ENCODE measurements at regions not wholly inside any gene's neighbourhood (a gene's known extent, or its start where the extent isn't known, plus 50 kb on each side); places are given as distances from the start of the nearest gene placed in this dataset.
"Not testable (repeated sequence)": the region's sequence is repeated elsewhere in the genome, so short reads cannot be mapped to it uniquely, and the experiment has no call there.

DNA sequence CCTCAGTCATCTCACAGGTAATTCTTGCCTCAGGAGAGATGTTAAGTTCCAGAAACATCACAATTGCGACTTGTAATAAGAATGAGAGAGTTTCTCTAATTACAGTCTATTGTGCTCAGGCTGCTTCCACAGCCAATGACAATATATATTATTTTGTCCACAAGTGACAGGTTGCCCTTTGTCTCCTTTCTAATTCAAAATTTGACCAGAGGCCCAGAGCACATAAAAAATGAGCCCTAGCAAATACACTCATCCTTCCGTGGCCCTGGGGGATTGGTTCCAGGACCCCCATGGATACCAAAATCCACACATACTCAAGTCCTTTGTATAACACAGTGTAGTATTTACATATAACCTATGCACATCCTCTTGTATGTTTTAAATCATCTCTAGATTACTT lies 88.1 kb upstream of the TMEM170B start:
- no peak for TF ChIP-seq EZH2 (IDR thresholded peaks at IDR 0.05; ENCODE audit: borderline replicate concordance, low read length)
- no peaks in the 10 kb centered on the region for H3K9me3 ChIP-seq (ENCODE audit: low read length)
- no peak overlapping the region for H3K9ac ChIP-seq (ENCODE audit: low read length)

DNA sequence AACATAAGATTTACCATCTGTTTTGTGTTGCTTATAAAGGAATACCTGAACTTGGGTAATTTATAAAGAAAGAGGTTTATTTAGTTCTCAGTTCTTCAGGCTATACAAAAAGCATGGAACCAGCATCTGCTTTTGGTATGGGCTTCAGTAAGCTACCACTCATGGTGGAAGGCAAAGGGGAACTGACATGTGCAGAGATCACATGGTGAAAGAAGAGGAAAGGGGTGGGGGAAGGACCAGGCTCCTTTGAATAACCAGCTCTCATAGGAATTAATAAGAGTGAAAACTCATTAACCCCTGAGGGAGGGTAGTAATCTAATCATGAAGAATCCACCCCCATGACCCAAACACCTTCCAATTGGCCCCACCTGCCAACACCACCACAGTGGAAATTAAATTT lies 89.5 kb upstream of the TMEM170B start:
- H3K27me3 ChIP-seq (ENCODE audit: insufficient read depth, low read length) = no peaks in the 10 kb centered on the region
- peaks cover 4% of the 10 kb centered on the region for H3K4me1 ChIP-seq (ENCODE audit: insufficient read depth, low read length, severe bottlenecking)
- H3K9ac ChIP-seq (ENCODE audit: low read length) = no peak overlapping the region
- no peak overlapping the region for H3K4me2 ChIP-seq (ENCODE audit: low read length)
- TF ChIP-seq, protein P1, sequence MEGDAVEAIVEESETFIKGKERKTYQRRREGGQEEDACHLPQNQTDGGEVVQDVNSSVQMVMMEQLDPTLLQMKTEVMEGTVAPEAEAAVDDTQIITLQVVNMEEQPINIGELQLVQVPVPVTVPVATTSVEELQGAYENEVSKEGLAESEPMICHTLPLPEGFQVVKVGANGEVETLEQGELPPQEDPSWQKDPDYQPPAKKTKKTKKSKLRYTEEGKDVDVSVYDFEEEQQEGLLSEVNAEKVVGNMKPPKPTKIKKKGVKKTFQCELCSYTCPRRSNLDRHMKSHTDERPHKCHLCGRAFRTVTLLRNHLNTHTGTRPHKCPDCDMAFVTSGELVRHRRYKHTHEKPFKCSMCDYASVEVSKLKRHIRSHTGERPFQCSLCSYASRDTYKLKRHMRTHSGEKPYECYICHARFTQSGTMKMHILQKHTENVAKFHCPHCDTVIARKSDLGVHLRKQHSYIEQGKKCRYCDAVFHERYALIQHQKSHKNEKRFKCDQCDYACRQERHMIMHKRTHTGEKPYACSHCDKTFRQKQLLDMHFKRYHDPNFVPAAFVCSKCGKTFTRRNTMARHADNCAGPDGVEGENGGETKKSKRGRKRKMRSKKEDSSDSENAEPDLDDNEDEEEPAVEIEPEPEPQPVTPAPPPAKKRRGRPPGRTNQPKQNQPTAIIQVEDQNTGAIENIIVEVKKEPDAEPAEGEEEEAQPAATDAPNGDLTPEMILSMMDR (IDR thresholded peaks at IDR 0.05; ENCODE audit: low read length) = no peak
- no peak for TF ChIP-seq EZH2 (IDR thresholded peaks at IDR 0.05; ENCODE audit: borderline replicate concordance, low read length)
- H3K27ac ChIP-seq (ENCODE audit: low read depth, low read length, poor library complexity, severe bottlenecking) = no peak overlapping the region
- H3K79me2 ChIP-seq (ENCODE audit: insufficient read depth, low read length) = no peaks in the 10 kb centered on the region
- H3K9me2 ChIP-seq (ENCODE audit: low read depth, low read length) = no peaks in the 10 kb centered on the region
- H4K20me1 ChIP-seq (ENCODE audit: insufficient read depth, low read length) = no peaks in the 10 kb centered on the region
- H3K9me3 ChIP-seq (ENCODE audit: low read length) = no peaks in the 10 kb centered on the region
- no peak overlapping the region for H2AFZ ChIP-seq (ENCODE audit: low read length)
- no peaks in the 10 kb centered on the region for H3F3A ChIP-seq (ENCODE audit: insufficient read depth, low read length)
- no peaks in the 10 kb centered on the region for H3K36me3 ChIP-seq (ENCODE audit: insufficient read depth, low read length)
- H3K4me3 ChIP-seq (ENCODE audit: low read depth, low read length, poor library complexity, severe bottlenecking) = no peak overlapping the region

More for the DNA sequence above, 88.1 kb upstream of the TMEM170B start:
- Histone ChIP-seq H3K9me2 (ENCODE audit: low read depth, low read length) (no peaks in the 10 kb centered on the region), H3F3A (ENCODE audit: insufficient read depth, low read length) (no peaks in the 10 kb centered on the region), H2AFZ (ENCODE audit: low read length) (no peak overlapping the region), H3K36me3 (ENCODE audit: insufficient read depth, low read length) (no peaks in the 10 kb centered on the region), H3K4me3 (ENCODE audit: low read depth, low read length, poor library complexity, severe bottlenecking) (no peak overlapping the region), H3K27ac (ENCODE audit: low read depth, low read length, poor library complexity, severe bottlenecking) (no peak overlapping the region), H3K79me2 (ENCODE audit: insufficient read depth, low read length) (no peaks in the 10 kb centered on the region), H3K27me3 (ENCODE audit: insufficient read depth, low read length) (no peaks in the 10 kb centered on the region), H3K4me1 (ENCODE audit: insufficient read depth, low read length, severe bottlenecking) (peaks cover 4% of the 10 kb centered on the region), H3K4me2 (ENCODE audit: low read length) (no peak overlapping the region), H4K20me1 (ENCODE audit: insufficient read depth, low read length) (no peaks in the 10 kb centered on the region)

DNA sequence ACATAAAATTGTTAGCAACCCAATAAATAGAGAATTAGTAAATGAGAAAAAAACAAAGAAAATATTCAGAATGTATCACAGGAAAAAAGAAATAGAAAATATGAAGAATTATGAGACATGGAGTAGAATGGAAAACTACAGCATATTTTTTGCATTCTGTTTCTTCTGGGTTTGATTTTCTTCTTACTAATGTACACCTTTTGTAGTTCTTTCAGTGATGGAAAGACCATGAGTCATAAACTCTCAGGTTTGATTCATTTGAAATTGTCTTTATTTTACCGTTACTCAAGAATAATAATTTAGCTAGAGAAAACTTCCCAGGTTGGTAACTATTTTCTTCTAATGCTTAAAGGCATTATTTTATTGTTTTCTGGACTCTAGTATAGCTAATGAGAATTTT lies 90.3 kb upstream of the TMEM170B start:
- Histone ChIP-seq H3F3A (ENCODE audit: insufficient read depth, low read length) (no peaks in the 10 kb centered on the region), H3K4me1 (ENCODE audit: insufficient read depth, low read length, severe bottlenecking) (peaks cover 4% of the 10 kb centered on the region), H3K27me3 (ENCODE audit: insufficient read depth, low read length) (no peaks in the 10 kb centered on the region), H3K9ac (ENCODE audit: low read length) (no peak overlapping the region), H3K27ac (ENCODE audit: low read depth, low read length, poor library complexity, severe bottlenecking) (no peak overlapping the region), H3K9me2 (ENCODE audit: low read depth, low read length) (no peaks in the 10 kb centered on the region), H3K4me2 (ENCODE audit: low read length) (no peak overlapping the region), H3K4me3 (ENCODE audit: low read depth, low read length, poor library complexity, severe bottlenecking) (no peak overlapping the region), H3K9me3 (ENCODE audit: low read length) (no peaks in the 10 kb centered on the region), H2AFZ (ENCODE audit: low read length) (no peak overlapping the region), H3K36me3 (ENCODE audit: insufficient read depth, low read length) (no peaks in the 10 kb centered on the region), H4K20me1 (ENCODE audit: insufficient read depth, low read length) (no peaks in the 10 kb centered on the region), H3K79me2 (ENCODE audit: insufficient read depth, low read length) (no peaks in the 10 kb centered on the region)
- TF ChIP-seq, protein P1 (IDR thresholded peaks at IDR 0.05; ENCODE audit: low read length) = no peak
- no peak for TF ChIP-seq EZH2 (IDR thresholded peaks at IDR 0.05; ENCODE audit: borderline replicate concordance, low read length)

DNA sequence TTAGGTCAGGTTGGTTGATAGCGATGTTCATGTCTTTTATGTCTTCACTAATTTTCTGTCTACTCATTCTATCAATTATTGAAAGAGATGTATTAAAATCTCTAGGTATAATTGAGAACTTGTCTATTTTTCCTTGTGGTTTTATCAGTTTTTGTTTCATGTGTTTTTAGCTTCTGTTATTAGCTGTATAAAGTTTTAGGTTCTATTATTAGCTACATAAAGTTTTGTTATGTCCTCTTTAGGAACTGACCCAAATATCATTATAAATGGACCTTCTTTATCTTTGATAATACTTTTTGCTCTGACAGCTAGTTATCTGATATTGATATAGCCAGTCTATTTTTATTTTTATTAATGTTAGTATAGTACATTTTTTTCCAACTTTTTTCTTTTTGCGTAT lies 92.4 kb upstream of the TMEM170B start:
- no peaks in the 10 kb centered on the region for H3F3A ChIP-seq (ENCODE audit: insufficient read depth, low read length)
- H3K4me3 ChIP-seq (ENCODE audit: low read depth, low read length, poor library complexity, severe bottlenecking) = no peak overlapping the region
- no peaks in the 10 kb centered on the region for H3K27me3 ChIP-seq (ENCODE audit: insufficient read depth, low read length)
- H3K4me2 ChIP-seq (ENCODE audit: low read length) = no peak overlapping the region
- H3K27ac ChIP-seq (ENCODE audit: low read depth, low read length, poor library complexity, severe bottlenecking) = no peak overlapping the region
- H3K79me2 ChIP-seq (ENCODE audit: insufficient read depth, low read length) = no peaks in the 10 kb centered on the region
- H3K9ac ChIP-seq (ENCODE audit: low read length) = no peak overlapping the region
- no peaks in the 10 kb centered on the region for H3K9me2 ChIP-seq (ENCODE audit: low read depth, low read length)
- no peaks in the 10 kb centered on the region for H3K9me3 ChIP-seq (ENCODE audit: low read length)
- H3K4me1 ChIP-seq (ENCODE audit: insufficient read depth, low read length, severe bottlenecking) = no peaks in the 10 kb centered on the region
- H2AFZ ChIP-seq (ENCODE audit: low read length) = no peak overlapping the region
- TF ChIP-seq EZH2 (IDR thresholded peaks at IDR 0.05; ENCODE audit: borderline replicate concordance, low read length) = no peak
- TF ChIP-seq, protein P1 (IDR thresholded peaks at IDR 0.05; ENCODE audit: low read length) = no peak
- no peaks in the 10 kb centered on the region for H4K20me1 ChIP-seq (ENCODE audit: insufficient read depth, low read length)
- no peaks in the 10 kb centered on the region for H3K36me3 ChIP-seq (ENCODE audit: insufficient read depth, low read length)

DNA sequence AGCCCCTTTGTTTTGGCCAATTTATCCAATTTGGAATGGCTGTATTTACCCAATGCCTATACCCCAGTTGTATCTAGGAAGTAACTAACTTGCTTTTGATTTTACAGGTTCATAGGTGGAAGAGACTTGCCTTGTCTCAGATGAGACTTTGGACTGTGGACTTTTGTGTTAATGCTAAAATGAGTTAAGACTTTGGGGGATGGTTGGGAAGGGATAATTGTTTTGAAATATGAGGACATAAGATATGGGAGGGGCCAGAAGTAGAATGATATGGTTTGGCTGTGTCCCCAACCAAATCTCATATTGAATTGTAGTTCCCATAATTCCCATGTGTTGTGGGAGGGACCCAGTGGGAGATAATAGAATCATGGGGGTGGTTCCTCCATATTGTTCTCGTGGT lies 94.4 kb upstream of the TMEM170B start:
- not testable (repeated sequence) for H3K9me2 ChIP-seq (ENCODE audit: low read depth, low read length); H3K9ac ChIP-seq (ENCODE audit: low read length); H3K9me3 ChIP-seq (ENCODE audit: low read length); H3K4me2 ChIP-seq (ENCODE audit: low read length); H2AFZ ChIP-seq (ENCODE audit: low read length); H3K36me3 ChIP-seq (ENCODE audit: insufficient read depth, low read length); H3K4me1 ChIP-seq (ENCODE audit: insufficient read depth, low read length, severe bottlenecking); H3K27ac ChIP-seq (ENCODE audit: low read depth, low read length, poor library complexity, severe bottlenecking); H3K27me3 ChIP-seq (ENCODE audit: insufficient read depth, low read length); H3K79me2 ChIP-seq (ENCODE audit: insufficient read depth, low read length); H3K4me3 ChIP-seq (ENCODE audit: low read depth, low read length, poor library complexity, severe bottlenecking); H4K20me1 ChIP-seq (ENCODE audit: insufficient read depth, low read length); H3F3A ChIP-seq (ENCODE audit: insufficient read depth, low read length)
